C4-2B (cell line): ENCODE measurements at regions not wholly inside any gene's neighbourhood (a gene's known extent, or its start where the extent isn't known, plus 50 kb on each side); places are given as distances from the start of the nearest gene placed in this dataset.

Experiments used
- H3K27ac ChIP-seq: fragments of 450-650 bp; 2 replicates; pipeline ENCODE4 v1.5.1; 2017
- CTCF ChIP-seq: fragments of 450-650 bp; conservative IDR thresholded peaks from 2 replicates; pipeline ENCODE4 v1.5.1; 2017; ENCODE audit warnings: mild to moderate bottlenecking
- ZFX ChIP-seq: fragments of 450-650 bp; IDR thresholded peaks from 2 replicates; pipeline ENCODE4 v1.6.1; 2017

- TF ChIP-seq ZFX, result no peak
- TF ChIP-seq CTCF, result no peak
- H3K27ac ChIP-seq, result no peak overlapping the region
Measured at GRCh38 chr10:121036431-121036830, 185.3 kb downstream of the WDR11 start.

- TF ChIP-seq CTCF, result no peak
- no peak for TF ChIP-seq ZFX
Measured at GRCh38 chr10:121041499-121041898, 190.3 kb downstream of the WDR11 start.

GRCh38 chr10:121041906-121042305 is 190.7 kb downstream of the WDR11 start:
- H3K27ac ChIP-seq, result no peak overlapping the region
- TF ChIP-seq CTCF, result no peak
- TF ChIP-seq ZFX, result no peak

More at GRCh38 chr10:121041499-121041898, 190.3 kb downstream of the WDR11 start:
- no peak overlapping the region for H3K27ac ChIP-seq

GRCh38 chr10:121042342-121042741 is 191.2 kb downstream of the WDR11 start:
- H3K27ac ChIP-seq, result no peak overlapping the region
- TF ChIP-seq ZFX (no peak), CTCF (no peak)

- H3K27ac ChIP-seq, result no peak overlapping the region
- TF ChIP-seq CTCF (no peak), ZFX (no peak)
Measured at GRCh38 chr10:121043124-121043849, 192.1 kb downstream of the WDR11 start.

GRCh38 chr10:121048749-121049148 is 197.6 kb downstream of the WDR11 start:
- TF ChIP-seq ZFX (no peak), CTCF (no peak)
- H3K27ac ChIP-seq, result no peak overlapping the region

- no peak overlapping the region for H3K27ac ChIP-seq
- no peak for TF ChIP-seq CTCF
- TF ChIP-seq ZFX, result no peak
Measured at GRCh38 chr10:121049489-121049888, 198.3 kb downstream of the WDR11 start.
